HEK293 (cell line): ENCODE measurements at regions not wholly inside any gene's neighbourhood (a gene's known extent, or its start where the extent isn't known, plus 50 kb on each side); places are given as distances from the start of the nearest gene placed in this dataset.

Experiments used
- HOXA7 ChIP-seq: sonication (generic); formaldehyde crosslinking; IDR thresholded peaks from 2 replicates; pipeline ENCODE4 v1.8.1; 2022; ENCODE audit warnings: missing genetic modification reagents, borderline replicate concordance
- KLF16 ChIP-seq: fragments of 450-650 bp; formaldehyde crosslinking; IDR thresholded peaks from 2 replicates; pipeline ENCODE4 v1.5.1; 2017; ENCODE audit warnings: missing biosample characterization, missing genetic modification characterization
- SCRT2 ChIP-seq: fragments of 450-650 bp; formaldehyde crosslinking; IDR thresholded peaks from 2 replicates; pipeline ENCODE4 v1.5.1; 2016; ENCODE audit warnings: missing biosample characterization, missing genetic modification characterization
- ZEB2 ChIP-seq: fragments of 450-650 bp; formaldehyde crosslinking; IDR thresholded peaks from 2 replicates; pipeline ENCODE4 v1.5.1; 2016; ENCODE audit warnings: missing biosample characterization, missing genetic modification characterization
- ZNF10 ChIP-seq: fragments of 450-650 bp; formaldehyde crosslinking; IDR thresholded peaks from 2 replicates; pipeline ENCODE4 v1.5.1; 2017; ENCODE audit warnings: missing biosample characterization, missing genetic modification characterization
- ZNF112 ChIP-seq: fragments of 450-650 bp; formaldehyde crosslinking; IDR thresholded peaks from 2 replicates; pipeline ENCODE4 v1.5.0; 2017; ENCODE audit warnings: missing biosample characterization, missing genetic modification characterization
- ZNF121 ChIP-seq: fragments of 450-650 bp; formaldehyde crosslinking; IDR thresholded peaks from 2 replicates; pipeline ENCODE4 v1.5.1; 2016; ENCODE audit warnings: missing biosample characterization, missing genetic modification characterization
- ZNF138 ChIP-seq: fragments of 450-650 bp; formaldehyde crosslinking; IDR thresholded peaks from 2 replicates; pipeline ENCODE4 v1.5.1; 2016; ENCODE audit warnings: missing biosample characterization, missing genetic modification characterization, borderline replicate concordance
- ZNF248 ChIP-seq: fragments of 450-650 bp; formaldehyde crosslinking; IDR thresholded peaks from 2 replicates; pipeline ENCODE4 v1.5.1; 2017; ENCODE audit warnings: missing biosample characterization, missing genetic modification characterization
- ZNF354C ChIP-seq: fragments of 450-650 bp; formaldehyde crosslinking; IDR thresholded peaks from 2 replicates; pipeline ENCODE4 v1.5.1; 2016; ENCODE audit warnings: missing biosample characterization, missing genetic modification characterization, low read depth, borderline replicate concordance
- ZNF423 ChIP-seq: fragments of 450-650 bp; formaldehyde crosslinking; IDR thresholded peaks from 2 replicates; pipeline ENCODE4 v1.5.1; 2016; ENCODE audit warnings: missing biosample characterization, missing genetic modification characterization
- ZNF501 ChIP-seq: fragments of 450-650 bp; formaldehyde crosslinking; IDR thresholded peaks from 2 replicates; pipeline ENCODE4 v1.5.1; 2016; ENCODE audit warnings: missing biosample characterization, missing genetic modification characterization
- ZSCAN23 ChIP-seq: fragments of 450-650 bp; formaldehyde crosslinking; IDR thresholded peaks from 2 replicates; pipeline ENCODE4 v1.5.1; 2016; ENCODE audit warnings: missing biosample characterization, missing genetic modification characterization
- ZSCAN30 ChIP-seq: fragments of 450-650 bp; IDR thresholded peaks from 2 replicates; pipeline ENCODE4 v1.5.1; 2018; ENCODE audit warnings: missing biosample characterization, mild to moderate bottlenecking, missing genetic modification characterization, moderate library complexity
- TF ChIP-seq, protein P1 (sequence below): fragments of 450-650 bp; formaldehyde crosslinking; IDR thresholded peaks from 2 replicates; pipeline ENCODE4 v1.5.1; 2016; ENCODE audit warnings: missing biosample characterization, missing genetic modification characterization, low read depth
- TF ChIP-seq, protein P2 (sequence below): fragments of 450-650 bp; formaldehyde crosslinking; IDR thresholded peaks from 2 replicates; pipeline ENCODE4 v1.5.1; 2016; ENCODE audit warnings: missing biosample characterization, missing genetic modification characterization
- TF ChIP-seq, protein P3 (sequence below): fragments of 450-650 bp; formaldehyde crosslinking; IDR thresholded peaks from 2 replicates; pipeline ENCODE4 v1.5.1; 2017; ENCODE audit warnings: missing biosample characterization, missing genetic modification characterization
- TF ChIP-seq, protein P4 (sequence below): fragments of 450-650 bp; formaldehyde crosslinking; IDR thresholded peaks from 2 replicates; pipeline ENCODE4 v1.5.1; 2016; ENCODE audit warnings: missing biosample characterization, missing genetic modification characterization
- TF ChIP-seq, protein P5 (sequence below): fragments of 450-650 bp; formaldehyde crosslinking; conservative IDR thresholded peaks from 2 replicates; pipeline ENCODE4 v1.5.1; 2016; ENCODE audit warnings: low read depth, missing biosample characterization, missing genetic modification characterization
- TF ChIP-seq, protein P6 (sequence below): fragments of 450-650 bp; formaldehyde crosslinking; IDR thresholded peaks from 2 replicates; pipeline ENCODE4 v1.5.1; 2016; ENCODE audit warnings: missing biosample characterization, missing genetic modification characterization
- TF ChIP-seq, protein P7 (sequence below): fragments of 450-650 bp; formaldehyde crosslinking; IDR thresholded peaks from 2 replicates; pipeline ENCODE4 v1.5.1; 2016; ENCODE audit warnings: missing biosample characterization, missing genetic modification characterization, borderline replicate concordance
- TF ChIP-seq, protein P8 (sequence below): fragments of 450-650 bp; formaldehyde crosslinking; optimal IDR thresholded peaks from 2 replicates; pipeline ENCODE3; 2016; ENCODE audit warnings: missing biosample characterization, mild to moderate bottlenecking, missing genetic modification characterization

DNA sequence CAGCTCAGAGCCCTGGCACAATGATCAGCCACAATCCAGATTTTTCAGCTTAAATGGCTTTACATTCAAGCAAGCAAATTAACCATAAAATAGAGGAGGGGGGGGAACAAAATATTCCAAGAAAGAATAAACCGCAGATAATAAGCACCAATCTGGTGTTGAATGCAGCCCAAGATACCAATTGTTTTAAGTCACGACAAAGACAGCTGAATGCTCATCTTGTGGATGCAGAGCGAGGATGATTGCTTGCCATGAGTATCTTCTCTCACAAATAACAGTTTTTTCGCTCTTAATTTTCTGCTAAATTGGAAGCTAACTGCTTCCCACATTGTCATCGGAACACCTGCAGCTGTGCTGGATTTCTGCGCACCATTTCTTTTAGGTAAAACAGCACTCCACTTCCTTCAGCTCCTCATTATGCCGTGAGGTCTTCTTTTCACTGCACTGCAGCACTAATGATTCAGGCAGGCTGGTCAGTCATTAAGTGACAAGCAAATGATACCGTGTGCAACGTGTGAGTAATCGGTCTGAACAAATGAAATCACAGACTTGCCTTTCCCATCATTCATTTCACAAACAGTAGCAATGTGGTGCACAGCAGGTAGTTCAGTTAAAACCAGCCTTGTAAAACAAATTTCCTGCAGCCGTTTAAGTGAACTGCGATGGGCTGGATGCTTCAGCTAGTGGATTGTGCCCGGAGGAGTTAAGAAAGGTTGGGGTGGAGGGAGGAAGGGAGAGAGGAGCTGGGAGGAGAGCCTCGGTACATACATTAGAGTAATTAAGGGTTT lies 106.4 kb upstream of the CDCA7L start (continued):
- TF ChIP-seq, protein P1, sequence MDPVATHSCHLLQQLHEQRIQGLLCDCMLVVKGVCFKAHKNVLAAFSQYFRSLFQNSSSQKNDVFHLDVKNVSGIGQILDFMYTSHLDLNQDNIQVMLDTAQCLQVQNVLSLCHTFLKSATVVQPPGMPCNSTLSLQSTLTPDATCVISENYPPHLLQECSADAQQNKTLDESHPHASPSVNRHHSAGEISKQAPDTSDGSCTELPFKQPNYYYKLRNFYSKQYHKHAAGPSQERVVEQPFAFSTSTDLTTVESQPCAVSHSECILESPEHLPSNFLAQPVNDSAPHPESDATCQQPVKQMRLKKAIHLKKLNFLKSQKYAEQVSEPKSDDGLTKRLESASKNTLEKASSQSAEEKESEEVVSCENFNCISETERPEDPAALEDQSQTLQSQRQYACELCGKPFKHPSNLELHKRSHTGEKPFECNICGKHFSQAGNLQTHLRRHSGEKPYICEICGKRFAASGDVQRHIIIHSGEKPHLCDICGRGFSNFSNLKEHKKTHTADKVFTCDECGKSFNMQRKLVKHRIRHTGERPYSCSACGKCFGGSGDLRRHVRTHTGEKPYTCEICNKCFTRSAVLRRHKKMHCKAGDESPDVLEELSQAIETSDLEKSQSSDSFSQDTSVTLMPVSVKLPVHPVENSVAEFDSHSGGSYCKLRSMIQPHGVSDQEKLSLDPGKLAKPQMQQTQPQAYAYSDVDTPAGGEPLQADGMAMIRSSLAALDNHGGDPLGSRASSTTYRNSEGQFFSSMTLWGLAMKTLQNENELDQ (tag by site-specific recombination): no peak
- TF ChIP-seq SCRT2 (tag by site-specific recombination) (no peak), ZSCAN23 (tag by site-specific recombination) (no peak), ZNF501 (tag by site-specific recombination) (no peak), HOXA7 (CRISPR knock-in tag) (no peak), ZNF10 (tag by site-specific recombination) (no peak), ZNF138 (tag by site-specific recombination) (no peak), ZNF112 (tag by site-specific recombination) (no peak), ZNF121 (tag by site-specific recombination) (no peak), ZEB2 (tag by site-specific recombination) (no peak), ZNF423 (tag by site-specific recombination) (no peak), ZNF354C (no peak), ZNF248 (tag by site-specific recombination) (no peak), KLF16 (tag by site-specific recombination) (no peak), ZSCAN30 (tag by site-specific recombination) (no peak)
- TF ChIP-seq, protein P2, sequence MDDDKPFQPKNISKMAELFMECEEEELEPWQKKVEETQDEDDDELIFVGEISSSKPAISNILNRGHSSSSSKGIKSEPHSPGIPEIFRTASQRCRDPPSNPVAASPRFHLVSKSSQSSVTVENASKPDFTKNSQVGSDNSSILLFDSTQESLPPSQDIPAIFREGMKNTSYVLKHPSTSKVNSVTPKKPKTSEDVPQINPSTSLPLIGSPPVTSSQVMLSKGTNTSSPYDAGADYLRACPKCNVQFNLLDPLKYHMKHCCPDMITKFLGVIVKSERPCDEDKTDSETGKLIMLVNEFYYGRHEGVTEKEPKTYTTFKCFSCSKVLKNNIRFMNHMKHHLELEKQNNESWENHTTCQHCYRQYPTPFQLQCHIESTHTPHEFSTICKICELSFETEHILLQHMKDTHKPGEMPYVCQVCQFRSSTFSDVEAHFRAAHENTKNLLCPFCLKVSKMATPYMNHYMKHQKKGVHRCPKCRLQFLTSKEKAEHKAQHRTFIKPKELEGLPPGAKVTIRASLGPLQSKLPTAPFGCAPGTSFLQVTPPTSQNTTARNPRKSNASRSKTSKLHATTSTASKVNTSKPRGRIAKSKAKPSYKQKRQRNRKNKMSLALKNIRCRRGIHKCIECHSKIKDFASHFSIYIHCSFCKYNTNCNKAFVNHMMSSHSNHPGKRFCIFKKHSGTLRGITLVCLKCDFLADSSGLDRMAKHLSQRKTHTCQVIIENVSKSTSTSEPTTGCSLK (tag by site-specific recombination): no peak
- TF ChIP-seq, protein P3, sequence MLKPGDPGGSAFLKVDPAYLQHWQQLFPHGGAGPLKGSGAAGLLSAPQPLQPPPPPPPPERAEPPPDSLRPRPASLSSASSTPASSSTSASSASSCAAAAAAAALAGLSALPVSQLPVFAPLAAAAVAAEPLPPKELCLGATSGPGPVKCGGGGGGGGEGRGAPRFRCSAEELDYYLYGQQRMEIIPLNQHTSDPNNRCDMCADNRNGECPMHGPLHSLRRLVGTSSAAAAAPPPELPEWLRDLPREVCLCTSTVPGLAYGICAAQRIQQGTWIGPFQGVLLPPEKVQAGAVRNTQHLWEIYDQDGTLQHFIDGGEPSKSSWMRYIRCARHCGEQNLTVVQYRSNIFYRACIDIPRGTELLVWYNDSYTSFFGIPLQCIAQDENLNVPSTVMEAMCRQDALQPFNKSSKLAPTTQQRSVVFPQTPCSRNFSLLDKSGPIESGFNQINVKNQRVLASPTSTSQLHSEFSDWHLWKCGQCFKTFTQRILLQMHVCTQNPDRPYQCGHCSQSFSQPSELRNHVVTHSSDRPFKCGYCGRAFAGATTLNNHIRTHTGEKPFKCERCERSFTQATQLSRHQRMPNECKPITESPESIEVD (tag by site-specific recombination): peak; percentile 67
- TF ChIP-seq, protein P4, sequence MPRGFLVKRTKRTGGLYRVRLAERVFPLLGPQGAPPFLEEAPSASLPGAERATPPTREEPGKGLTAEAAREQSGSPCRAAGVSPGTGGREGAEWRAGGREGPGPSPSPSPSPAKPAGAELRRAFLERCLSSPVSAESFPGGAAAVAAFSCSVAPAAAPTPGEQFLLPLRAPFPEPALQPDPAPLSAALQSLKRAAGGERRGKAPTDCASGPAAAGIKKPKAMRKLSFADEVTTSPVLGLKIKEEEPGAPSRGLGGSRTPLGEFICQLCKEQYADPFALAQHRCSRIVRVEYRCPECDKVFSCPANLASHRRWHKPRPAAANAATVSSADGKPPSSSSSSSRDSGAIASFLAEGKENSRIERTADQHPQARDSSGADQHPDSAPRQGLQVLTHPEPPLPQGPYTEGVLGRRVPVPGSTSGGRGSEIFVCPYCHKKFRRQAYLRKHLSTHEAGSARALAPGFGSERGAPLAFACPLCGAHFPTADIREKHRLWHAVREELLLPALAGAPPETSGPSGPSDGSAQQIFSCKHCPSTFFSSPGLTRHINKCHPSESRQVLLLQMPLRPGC (tag by site-specific recombination): no peak
- TF ChIP-seq, protein P5, sequence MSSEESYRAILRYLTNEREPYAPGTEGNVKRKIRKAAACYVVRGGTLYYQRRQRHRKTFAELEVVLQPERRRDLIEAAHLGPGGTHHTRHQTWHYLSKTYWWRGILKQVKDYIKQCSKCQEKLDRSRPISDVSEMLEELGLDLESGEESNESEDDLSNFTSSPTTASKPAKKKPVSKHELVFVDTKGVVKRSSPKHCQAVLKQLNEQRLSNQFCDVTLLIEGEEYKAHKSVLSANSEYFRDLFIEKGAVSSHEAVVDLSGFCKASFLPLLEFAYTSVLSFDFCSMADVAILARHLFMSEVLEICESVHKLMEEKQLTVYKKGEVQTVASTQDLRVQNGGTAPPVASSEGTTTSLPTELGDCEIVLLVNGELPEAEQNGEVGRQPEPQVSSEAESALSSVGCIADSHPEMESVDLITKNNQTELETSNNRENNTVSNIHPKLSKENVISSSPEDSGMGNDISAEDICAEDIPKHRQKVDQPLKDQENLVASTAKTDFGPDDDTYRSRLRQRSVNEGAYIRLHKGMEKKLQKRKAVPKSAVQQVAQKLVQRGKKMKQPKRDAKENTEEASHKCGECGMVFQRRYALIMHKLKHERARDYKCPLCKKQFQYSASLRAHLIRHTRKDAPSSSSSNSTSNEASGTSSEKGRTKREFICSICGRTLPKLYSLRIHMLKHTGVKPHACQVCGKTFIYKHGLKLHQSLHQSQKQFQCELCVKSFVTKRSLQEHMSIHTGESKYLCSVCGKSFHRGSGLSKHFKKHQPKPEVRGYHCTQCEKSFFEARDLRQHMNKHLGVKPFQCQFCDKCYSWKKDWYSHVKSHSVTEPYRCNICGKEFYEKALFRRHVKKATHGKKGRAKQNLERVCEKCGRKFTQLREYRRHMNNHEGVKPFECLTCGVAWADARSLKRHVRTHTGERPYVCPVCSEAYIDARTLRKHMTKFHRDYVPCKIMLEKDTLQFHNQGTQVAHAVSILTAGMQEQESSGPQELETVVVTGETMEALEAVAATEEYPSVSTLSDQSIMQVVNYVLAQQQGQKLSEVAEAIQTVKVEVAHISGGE (tag by site-specific recombination): no peak
- TF ChIP-seq, protein P6, sequence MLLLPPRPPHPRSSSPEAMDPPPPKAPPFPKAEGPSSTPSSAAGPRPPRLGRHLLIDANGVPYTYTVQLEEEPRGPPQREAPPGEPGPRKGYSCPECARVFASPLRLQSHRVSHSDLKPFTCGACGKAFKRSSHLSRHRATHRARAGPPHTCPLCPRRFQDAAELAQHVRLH: peak; percentile 29; the same call in 1 of the 2 replicates
- TF ChIP-seq, protein P7, sequence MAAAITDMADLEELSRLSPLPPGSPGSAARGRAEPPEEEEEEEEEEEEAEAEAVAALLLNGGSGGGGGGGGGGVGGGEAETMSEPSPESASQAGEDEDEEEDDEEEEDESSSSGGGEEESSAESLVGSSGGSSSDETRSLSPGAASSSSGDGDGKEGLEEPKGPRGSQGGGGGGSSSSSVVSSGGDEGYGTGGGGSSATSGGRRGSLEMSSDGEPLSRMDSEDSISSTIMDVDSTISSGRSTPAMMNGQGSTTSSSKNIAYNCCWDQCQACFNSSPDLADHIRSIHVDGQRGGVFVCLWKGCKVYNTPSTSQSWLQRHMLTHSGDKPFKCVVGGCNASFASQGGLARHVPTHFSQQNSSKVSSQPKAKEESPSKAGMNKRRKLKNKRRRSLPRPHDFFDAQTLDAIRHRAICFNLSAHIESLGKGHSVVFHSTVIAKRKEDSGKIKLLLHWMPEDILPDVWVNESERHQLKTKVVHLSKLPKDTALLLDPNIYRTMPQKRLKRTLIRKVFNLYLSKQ: no peak
- TF ChIP-seq, protein P8, sequence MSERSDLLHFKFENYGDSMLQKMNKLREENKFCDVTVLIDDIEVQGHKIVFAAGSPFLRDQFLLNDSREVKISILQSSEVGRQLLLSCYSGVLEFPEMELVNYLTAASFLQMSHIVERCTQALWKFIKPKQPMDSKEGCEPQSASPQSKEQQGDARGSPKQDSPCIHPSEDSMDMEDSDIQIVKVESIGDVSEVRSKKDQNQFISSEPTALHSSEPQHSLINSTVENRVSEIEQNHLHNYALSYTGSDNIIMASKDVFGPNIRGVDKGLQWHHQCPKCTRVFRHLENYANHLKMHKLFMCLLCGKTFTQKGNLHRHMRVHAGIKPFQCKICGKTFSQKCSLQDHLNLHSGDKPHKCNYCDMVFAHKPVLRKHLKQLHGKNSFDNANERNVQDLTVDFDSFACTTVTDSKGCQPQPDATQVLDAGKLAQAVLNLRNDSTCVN (tag by site-specific recombination): no peak
